ENCODE measurements at regions not wholly inside any gene's neighbourhood (a gene's known extent, or its start where the extent isn't known, plus 50 kb on each side); places are given as distances from the start of the nearest gene placed in this dataset.

- TF ChIP-seq EZH2 (IDR thresholded peaks at IDR 0.05; ENCODE audit: borderline replicate concordance, control insufficient read depth, low read depth, low read length), result no peak
- no peak for TF ChIP-seq CTCF (IDR thresholded peaks at IDR 0.05 in 2 of 3, conservative IDR thresholded peaks at IDR 0.05 in 1 of 3; ENCODE audit: control insufficient read depth in 2 of 3, extremely low read depth in 1 of 3, insufficient read depth in 1 of 3, low read depth in 3 of 3, low read length in 3 of 3)
- no peak for TF ChIP-seq USF2 (IDR thresholded peaks at IDR 0.05; ENCODE audit: borderline replicate concordance, low read depth, low read length)
- no peak for TF ChIP-seq RFX5 (IDR thresholded peaks at IDR 0.05; ENCODE audit: low read depth, low read length)
- TF ChIP-seq PAX5 (IDR thresholded peaks at IDR 0.05; ENCODE audit: borderline replicate concordance, low read depth, low read length), result no peak
- no peak for TF ChIP-seq POLR2AphosphoS5 (IDR thresholded peaks at IDR 0.05; ENCODE audit: low read length)
- no peak for TF ChIP-seq TCF7 (IDR thresholded peaks at IDR 0.05; ENCODE audit: borderline replicate concordance)
Measured at GRCh38 chr3:109234300-109234699, 82.0 kb downstream of the DPPA2 start.

Data from GM12878 (cell line).